Fibroblast of skin of left quadriceps (primary cell): ENCODE measurements at regions not wholly inside any gene's neighbourhood (a gene's known extent, or its start where the extent isn't known, plus 50 kb on each side); places are given as distances from the start of the nearest gene placed in this dataset.
"Not testable (repeated sequence)": the region's sequence is repeated elsewhere in the genome, so short reads cannot be mapped to it uniquely, and the experiment has no call there.

Experiments
- DNase-seq, 2 experiments: peaks; one replicate each; pipeline ENCODE4 v3.0.0-alpha.2; 2013; ENCODE audit warnings: low read depth in 2 of 2

GRCh38 chr16:59113004-59113670, 379.0 kb upstream of the GOT2 start:
- no peak for DNase-seq

- no peak for DNase-seq
These were observed 377.2 kb upstream of the GOT2 start for GRCh38 chr16:59111280-59111679.

GRCh38 chr16:59108374-59108773, 374.3 kb upstream of the GOT2 start:
- DNase-seq = no peak

- not testable (repeated sequence) for DNase-seq
These were observed 362.6 kb upstream of the GOT2 start for GRCh38 chr16:59096682-59097081.

GRCh38 chr16:59090541-59090940, 356.4 kb upstream of the GOT2 start:
- DNase-seq = no peak

- DNase-seq = no peak
These were observed 354.3 kb upstream of the GOT2 start for GRCh38 chr16:59088431-59088830.

GRCh38 chr16:59087641-59088040, 353.5 kb upstream of the GOT2 start:
- DNase-seq = no peak

- no peak for DNase-seq
These were observed 333.1 kb upstream of the GOT2 start for GRCh38 chr16:59067205-59067604.

GRCh38 chr16:59060207-59060606, 326.1 kb upstream of the GOT2 start:
- peak; percentile 83 for DNase-seq

- no peak for DNase-seq
These were observed 324.1 kb upstream of the GOT2 start for GRCh38 chr16:59058250-59058649.

GRCh38 chr16:59053911-59054310, 319.8 kb upstream of the GOT2 start:
- no peak for DNase-seq

GRCh38 chr16:59052231-59052630, 318.1 kb upstream of the GOT2 start:
- DNase-seq = no peak

GRCh38 chr16:59048876-59049275, 314.8 kb upstream of the GOT2 start:
- DNase-seq = no peak

- no peak for DNase-seq
These were observed 313.0 kb upstream of the GOT2 start for GRCh38 chr16:59047114-59047513.

GRCh38 chr16:59046335-59046734, 312.2 kb upstream of the GOT2 start:
- peak; percentile 57 to 61 for DNase-seq

- DNase-seq = peak in 1 of 2 experiments; percentile 18
These were observed 311.4 kb upstream of the GOT2 start for GRCh38 chr16:59045501-59045900.

- peak; percentile 32 to 39 for DNase-seq
These were observed 310.5 kb upstream of the GOT2 start for GRCh38 chr16:59044616-59045015.

- DNase-seq = no peak
These were observed 308.2 kb upstream of the GOT2 start for GRCh38 chr16:59042301-59042700.

GRCh38 chr16:59039066-59039720, 305.1 kb upstream of the GOT2 start:
- peak in 1 of 2 experiments; percentile 9 for DNase-seq

GRCh38 chr16:59030923-59031485, 296.9 kb upstream of the GOT2 start:
- DNase-seq = no peak

- no peak for DNase-seq
These were observed 287.6 kb upstream of the GOT2 start for GRCh38 chr16:59021751-59022150.

GRCh38 chr16:59013930-59014329, 279.8 kb upstream of the GOT2 start:
- no peak for DNase-seq

GRCh38 chr16:58999762-59000161, 265.6 kb upstream of the GOT2 start:
- DNase-seq = no peak
